ENCODE measurements at regions not wholly inside any gene's neighbourhood (a gene's known extent, or its start where the extent isn't known, plus 50 kb on each side); places are given as distances from the start of the nearest gene placed in this dataset.

GRCh38 chr2:133828913-133829312 is 260.6 kb upstream of the NCKAP5 start (continued):
- TF ChIP-seq CHD7 (IDR thresholded peaks at IDR 0.05; ENCODE audit: insufficient replicate concordance, low read length) = no peak
- no peak for TF ChIP-seq CTBP2 (IDR thresholded peaks at IDR 0.05; ENCODE audit: borderline replicate concordance, insufficient read depth, insufficient read length, low read length)
- TF ChIP-seq POU5F1 (IDR thresholded peaks at IDR 0.05; ENCODE audit: low read depth, low read length) = no peak
- no peak for TF ChIP-seq ATF2 (IDR thresholded peaks at IDR 0.05; ENCODE audit: low read length)

All from H1 (cell line).